Esophagus muscularis mucosa (tissue), 4 donors: ENCODE measurements at regions not wholly inside any gene's neighbourhood (a gene's known extent, or its start where the extent isn't known, plus 50 kb on each side); places are given as distances from the start of the nearest gene placed in this dataset.

Experiments used
- CTCF ChIP-seq, 3 experiments: fragments of 200-600 bp in 2 of 3; fragments of 450-650 bp in 1 of 3; sonication (generic) in 2 of 3; IDR thresholded peaks; one replicate each; pipeline ENCODE4 v1.5.1; 2017 to 2019; ENCODE audit warnings: antibody characterized with exemption in 3 of 3, mild to moderate bottlenecking in 2 of 3, moderate library complexity in 1 of 3
- EP300 ChIP-seq: sonication (generic); formaldehyde crosslinking; IDR thresholded peaks from one replicate; pipeline ENCODE4 v1.6.1; 2017; ENCODE audit warnings: antibody characterized with exemption
- POLR2A ChIP-seq: fragments of 450-650 bp; IDR thresholded peaks from one replicate; pipeline ENCODE4 v1.6.1; 2017; ENCODE audit warnings: antibody characterized with exemption, moderate library complexity, mild to moderate bottlenecking, low read depth
- POLR2AphosphoS5 ChIP-seq, 2 donors: sonication (generic); formaldehyde crosslinking; IDR thresholded peaks; one replicate each; pipeline ENCODE4 v1.6.1; 2017; ENCODE audit warnings: antibody characterized with exemption in 2 of 2

- no peak for TF ChIP-seq CTCF (IDR thresholded peaks at IDR 0.05)
- TF ChIP-seq POLR2A: no peak
- TF ChIP-seq EP300: no peak
- no peak for TF ChIP-seq POLR2AphosphoS5 (IDR thresholded peaks at IDR 0.05)
Measured at GRCh38 chr2:125095826-125096225, 1070.7 kb downstream of the CNTNAP5 start.
